ENCODE measurements at regions not wholly inside any gene's neighbourhood (a gene's known extent, or its start where the extent isn't known, plus 50 kb on each side); places are given as distances from the start of the nearest gene placed in this dataset.

DNA sequence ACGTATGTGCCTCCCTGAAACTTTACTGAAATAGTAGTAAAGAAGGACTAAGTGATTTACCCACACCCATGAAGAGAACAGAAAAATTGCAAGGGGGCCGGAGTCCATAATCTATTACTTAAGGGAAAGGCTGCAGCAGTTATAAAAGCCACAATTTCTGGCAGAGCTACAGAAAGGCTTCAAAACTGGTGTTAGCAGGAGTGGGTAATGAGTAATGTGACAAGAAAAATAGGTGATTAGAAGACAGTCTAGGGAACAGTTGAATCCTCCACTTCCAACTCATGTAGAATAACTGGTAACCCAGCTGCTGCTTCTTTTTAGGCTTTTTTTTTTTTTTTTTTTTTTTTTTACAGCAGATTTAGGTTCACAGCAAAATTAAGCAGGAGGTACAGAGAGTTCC, 413.3 kb downstream of the SFMBT2 start:
- no peak overlapping the region for H2AFZ ChIP-seq (ENCODE audit: low read depth)
- TF ChIP-seq, protein P1, sequence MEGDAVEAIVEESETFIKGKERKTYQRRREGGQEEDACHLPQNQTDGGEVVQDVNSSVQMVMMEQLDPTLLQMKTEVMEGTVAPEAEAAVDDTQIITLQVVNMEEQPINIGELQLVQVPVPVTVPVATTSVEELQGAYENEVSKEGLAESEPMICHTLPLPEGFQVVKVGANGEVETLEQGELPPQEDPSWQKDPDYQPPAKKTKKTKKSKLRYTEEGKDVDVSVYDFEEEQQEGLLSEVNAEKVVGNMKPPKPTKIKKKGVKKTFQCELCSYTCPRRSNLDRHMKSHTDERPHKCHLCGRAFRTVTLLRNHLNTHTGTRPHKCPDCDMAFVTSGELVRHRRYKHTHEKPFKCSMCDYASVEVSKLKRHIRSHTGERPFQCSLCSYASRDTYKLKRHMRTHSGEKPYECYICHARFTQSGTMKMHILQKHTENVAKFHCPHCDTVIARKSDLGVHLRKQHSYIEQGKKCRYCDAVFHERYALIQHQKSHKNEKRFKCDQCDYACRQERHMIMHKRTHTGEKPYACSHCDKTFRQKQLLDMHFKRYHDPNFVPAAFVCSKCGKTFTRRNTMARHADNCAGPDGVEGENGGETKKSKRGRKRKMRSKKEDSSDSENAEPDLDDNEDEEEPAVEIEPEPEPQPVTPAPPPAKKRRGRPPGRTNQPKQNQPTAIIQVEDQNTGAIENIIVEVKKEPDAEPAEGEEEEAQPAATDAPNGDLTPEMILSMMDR (conservative IDR thresholded peaks at IDR 0.05; ENCODE audit: low read depth, low read length) = no peak
- H3K27ac ChIP-seq = no peak overlapping the region
- H3K27me3 ChIP-seq (ENCODE audit: insufficient read depth, low read depth) = no peaks in the 10 kb centered on the region
- H3K4me2 ChIP-seq = no peak overlapping the region
- H3K36me3 ChIP-seq (ENCODE audit: insufficient read depth) = no peaks in the 10 kb centered on the region
- H3K9ac ChIP-seq = no peak overlapping the region
- no peaks in the 10 kb centered on the region for H3K79me2 ChIP-seq (ENCODE audit: insufficient read depth, low read depth)
- H3K4me1 ChIP-seq (ENCODE audit: low read depth, poor library complexity, severe bottlenecking) = no peaks in the 10 kb centered on the region
- H4K20me1 ChIP-seq (ENCODE audit: insufficient read depth) = no peaks in the 10 kb centered on the region
- H3K4me3 ChIP-seq (IDR thresholded peaks at IDR 0.05; ENCODE audit: insufficient read depth, low read depth, low read length) = no peak overlapping the region

DNA sequence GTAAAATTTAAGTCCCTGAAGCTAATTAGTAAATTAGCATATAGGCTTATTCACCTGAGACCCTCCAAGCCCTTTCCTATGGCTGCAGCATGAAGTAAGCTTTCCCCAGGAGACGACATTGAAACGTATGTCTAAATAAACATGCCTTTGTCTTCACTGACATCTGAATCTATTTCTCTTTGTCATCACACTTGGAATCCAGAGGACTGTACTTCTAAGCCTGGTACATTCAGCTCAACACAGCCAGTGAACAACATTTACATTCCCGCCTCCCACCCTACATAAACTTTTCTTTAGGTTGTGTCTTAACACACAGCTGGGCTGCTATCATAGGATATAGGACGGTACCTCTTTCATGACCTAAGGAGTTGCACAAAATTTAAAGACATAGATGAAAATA, 414.4 kb downstream of the SFMBT2 start:
- TF ChIP-seq, protein P1 (conservative IDR thresholded peaks at IDR 0.05; ENCODE audit: low read depth, low read length) = no peak
- Histone ChIP-seq H3K4me2 (no peak overlapping the region), H3K9ac (no peak overlapping the region), H3K4me1 (ENCODE audit: low read depth, poor library complexity, severe bottlenecking) (no peaks in the 10 kb centered on the region), H3K27ac (no peak overlapping the region), H3K79me2 (ENCODE audit: insufficient read depth, low read depth) (no peaks in the 10 kb centered on the region), H2AFZ (ENCODE audit: low read depth) (no peak overlapping the region), H4K20me1 (ENCODE audit: insufficient read depth) (no peaks in the 10 kb centered on the region), H3K36me3 (ENCODE audit: insufficient read depth) (no peaks in the 10 kb centered on the region), H3K4me3 (IDR thresholded peaks at IDR 0.05; ENCODE audit: insufficient read depth, low read depth, low read length) (no peak overlapping the region), H3K27me3 (ENCODE audit: insufficient read depth, low read depth) (no peaks in the 10 kb centered on the region)

DNA sequence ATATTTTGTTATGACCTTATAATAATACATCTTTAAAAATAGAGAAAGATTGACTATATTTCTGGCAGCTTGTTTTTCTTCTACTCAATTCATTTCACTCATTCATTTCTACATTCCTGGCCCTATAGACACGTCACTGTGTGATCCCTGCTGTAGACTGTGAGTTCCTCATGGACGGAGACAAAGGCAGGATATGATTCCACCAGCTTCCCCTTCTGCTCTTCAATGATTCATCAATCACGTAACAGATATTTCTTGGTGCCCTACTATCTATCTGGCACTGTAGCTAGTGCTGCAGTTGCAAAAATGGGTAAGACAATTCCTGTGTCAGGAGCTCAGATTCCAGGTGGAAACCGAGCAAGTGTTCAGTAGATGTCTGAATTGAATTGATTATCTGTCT, 415.0 kb downstream of the SFMBT2 start:
- no peaks in the 10 kb centered on the region for H3K4me1 ChIP-seq (ENCODE audit: low read depth, poor library complexity, severe bottlenecking)
- H3K79me2 ChIP-seq (ENCODE audit: insufficient read depth, low read depth) = no peaks in the 10 kb centered on the region
- no peaks in the 10 kb centered on the region for H3K27me3 ChIP-seq (ENCODE audit: insufficient read depth, low read depth)
- no peaks in the 10 kb centered on the region for H4K20me1 ChIP-seq (ENCODE audit: insufficient read depth)
- no peak overlapping the region for H3K27ac ChIP-seq
- TF ChIP-seq, protein P1 (conservative IDR thresholded peaks at IDR 0.05; ENCODE audit: low read depth, low read length) = no peak
- no peak overlapping the region for H3K4me3 ChIP-seq (IDR thresholded peaks at IDR 0.05; ENCODE audit: insufficient read depth, low read depth, low read length)
- H3K9ac ChIP-seq = no peak overlapping the region
- no peak overlapping the region for H3K4me2 ChIP-seq
- no peak overlapping the region for H2AFZ ChIP-seq (ENCODE audit: low read depth)
- no peaks in the 10 kb centered on the region for H3K36me3 ChIP-seq (ENCODE audit: insufficient read depth)

DNA sequence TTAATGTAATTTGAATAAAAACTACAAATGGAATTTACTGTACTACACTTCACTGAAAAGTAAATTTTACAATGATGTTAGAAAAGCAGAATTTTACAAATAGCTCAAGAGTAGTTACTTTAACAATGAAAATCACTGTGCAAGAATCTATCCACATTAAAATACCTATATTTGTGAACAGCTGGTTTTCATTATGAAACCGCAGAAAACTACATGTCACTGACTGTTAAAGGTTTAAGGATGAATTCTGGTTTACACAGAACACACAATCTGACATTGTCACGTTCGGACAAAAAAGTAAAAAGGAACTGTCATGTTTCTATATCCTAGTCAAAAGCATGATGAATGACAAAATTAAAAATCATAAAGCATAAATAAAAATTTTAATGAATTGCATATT, 415.3 kb upstream of the PRKCQ start:
- Histone ChIP-seq H3K27me3 (ENCODE audit: insufficient read depth, low read depth) (no peaks in the 10 kb centered on the region), H3K36me3 (ENCODE audit: insufficient read depth) (no peaks in the 10 kb centered on the region), H3K9ac (no peak overlapping the region), H3K4me2 (no peak overlapping the region), H2AFZ (ENCODE audit: low read depth) (no peak overlapping the region), H3K79me2 (ENCODE audit: insufficient read depth, low read depth) (no peaks in the 10 kb centered on the region), H4K20me1 (ENCODE audit: insufficient read depth) (no peaks in the 10 kb centered on the region), H3K4me1 (ENCODE audit: low read depth, poor library complexity, severe bottlenecking) (no peaks in the 10 kb centered on the region), H3K27ac (no peak overlapping the region), H3K4me3 (IDR thresholded peaks at IDR 0.05; ENCODE audit: insufficient read depth, low read depth, low read length) (no peak overlapping the region)
- TF ChIP-seq, protein P1 (conservative IDR thresholded peaks at IDR 0.05; ENCODE audit: low read depth, low read length) = no peak

DNA sequence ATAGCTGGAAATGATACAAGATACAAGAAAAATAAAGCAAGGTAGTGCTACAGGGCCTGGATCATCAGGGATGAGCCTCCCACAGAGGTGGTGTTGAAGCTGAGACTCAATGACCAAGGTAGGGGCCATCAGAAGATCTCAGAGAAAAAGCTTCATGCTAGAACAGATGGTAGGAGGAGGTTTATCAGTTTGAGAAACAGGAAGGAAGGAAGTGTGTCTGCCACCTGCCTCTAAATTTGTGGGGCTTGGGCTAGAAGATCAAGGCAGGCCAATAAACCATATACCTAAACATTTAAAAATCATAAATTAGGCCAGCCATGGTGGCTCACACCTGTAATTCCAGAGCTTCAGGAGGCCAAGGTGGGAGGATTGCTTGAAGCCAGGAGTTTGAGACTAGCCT, 410.8 kb upstream of the PRKCQ start:
- Histone ChIP-seq H3K79me2 (ENCODE audit: insufficient read depth, low read depth) (no peaks in the 10 kb centered on the region), H3K4me1 (ENCODE audit: low read depth, poor library complexity, severe bottlenecking) (no peaks in the 10 kb centered on the region), H2AFZ (ENCODE audit: low read depth) (no peak overlapping the region), H3K27ac (no peak overlapping the region), H3K4me3 (IDR thresholded peaks at IDR 0.05; ENCODE audit: insufficient read depth, low read depth, low read length) (no peak overlapping the region), H3K36me3 (ENCODE audit: insufficient read depth) (no peaks in the 10 kb centered on the region), H3K27me3 (ENCODE audit: insufficient read depth, low read depth) (no peaks in the 10 kb centered on the region), H3K9ac (no peak overlapping the region), H3K4me2 (no peak overlapping the region), H4K20me1 (ENCODE audit: insufficient read depth) (no peaks in the 10 kb centered on the region)
- TF ChIP-seq, protein P1 (conservative IDR thresholded peaks at IDR 0.05; ENCODE audit: low read depth, low read length) = no peak
